NT2/D1 (cell line): ENCODE measurements at regions not wholly inside any gene's neighbourhood (a gene's known extent, or its start where the extent isn't known, plus 50 kb on each side); places are given as distances from the start of the nearest gene placed in this dataset.

ENCODE experiments used
- SUZ12 ChIP-seq: IDR thresholded peaks from 2 replicates; pipeline ENCODE4 v1.6.1; 2011; ENCODE audit not compliant: insufficient read length, insufficient read depth; ENCODE audit errors: extremely low read depth
- ZNF274 ChIP-seq: IDR thresholded peaks from 2 replicates; pipeline ENCODE4 v1.6.1; 2011; ENCODE audit warnings: mild to moderate bottlenecking, low read depth, low read length

GRCh38 chr15:91609966-91610365 lies 243.5 kb upstream of the SLCO3A1 start:
- TF ChIP-seq SUZ12, result no peak
- no peak for TF ChIP-seq ZNF274
